Islet precursor cell (in vitro differentiated cells): ENCODE measurements at regions not wholly inside any gene's neighbourhood (a gene's known extent, or its start where the extent isn't known, plus 50 kb on each side); places are given as distances from the start of the nearest gene placed in this dataset.
"Not testable (repeated sequence)": the region's sequence is repeated elsewhere in the genome, so short reads cannot be mapped to it uniquely, and the experiment has no call there.

Experiments used
- DNase-seq: peaks from one replicate; pipeline ENCODE4 v3.0.0-alpha.2; 2018

GRCh38 chr3:11898611-11899325 lies 52.1 kb upstream of the TAMM41 start:
- DNase-seq, result no peak

GRCh38 chr3:11899389-11899788 lies 52.7 kb upstream of the TAMM41 start:
- DNase-seq, result not testable (repeated sequence)

DNA sequence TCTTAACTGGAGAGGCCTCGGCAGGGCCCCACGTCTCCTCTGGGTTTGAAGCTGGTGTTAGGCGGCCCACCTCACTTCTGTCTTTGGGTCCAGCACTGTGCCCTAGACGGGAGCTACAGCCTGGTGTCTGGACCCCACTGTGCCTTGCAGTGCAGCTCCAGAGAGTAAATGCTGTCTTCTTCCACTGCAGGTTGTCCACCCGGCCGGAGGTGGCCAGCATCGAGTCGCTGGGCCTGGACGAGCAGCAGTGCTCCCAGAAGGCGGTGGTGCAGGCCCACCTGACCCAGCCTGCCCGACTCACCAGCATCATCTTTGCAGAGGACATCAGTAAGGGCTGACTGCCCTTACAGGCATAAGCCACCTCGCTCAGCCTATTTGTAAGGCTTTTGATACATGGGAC lies 53.1 kb upstream of the TAMM41 start:
- no peak for DNase-seq

DNA sequence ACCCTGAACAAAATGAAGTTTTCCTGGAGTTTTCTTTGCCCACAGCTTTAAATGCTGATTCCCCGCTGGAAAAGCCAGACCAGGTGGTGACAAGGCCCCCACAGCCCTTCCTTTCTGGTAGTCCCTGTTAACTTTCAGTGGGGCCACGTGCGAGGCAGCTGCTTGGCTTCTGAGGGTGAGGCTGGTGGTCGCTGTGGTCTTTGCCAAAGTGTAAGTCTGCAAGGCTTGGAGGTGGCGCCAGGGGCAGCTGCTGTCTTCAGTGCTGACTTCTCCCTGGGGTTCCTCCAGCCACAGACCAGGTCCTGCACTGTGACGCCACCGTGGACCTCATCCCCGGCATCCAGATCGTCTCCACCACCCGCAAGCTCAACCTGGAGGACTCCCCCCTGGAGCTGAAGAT lies 54.1 kb upstream of the TAMM41 start:
- no peak for DNase-seq

- DNase-seq, result no peak
Measured at GRCh38 chr3:11901286-11901875, 54.7 kb upstream of the TAMM41 start.

DNA sequence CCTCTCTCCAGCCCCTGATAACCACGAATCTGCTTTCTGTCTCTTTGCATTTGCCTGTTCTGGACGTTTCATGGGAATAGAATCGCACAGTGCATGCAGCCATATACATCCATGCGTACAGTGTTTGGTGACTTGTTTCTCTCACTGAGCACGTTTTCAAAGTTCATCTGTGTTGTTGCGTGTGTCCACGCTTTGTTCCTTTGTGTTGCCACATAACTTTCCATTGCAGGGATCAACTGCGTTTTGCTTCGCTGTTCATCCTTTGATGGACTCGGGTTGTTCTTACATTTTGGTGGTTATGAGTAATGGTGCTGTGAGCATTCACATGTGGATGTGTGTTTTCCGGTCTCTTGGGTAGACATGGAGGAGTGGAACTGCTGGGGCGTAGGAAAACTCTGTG lies 56.4 kb upstream of the TAMM41 start:
- DNase-seq, result no peak

DNA sequence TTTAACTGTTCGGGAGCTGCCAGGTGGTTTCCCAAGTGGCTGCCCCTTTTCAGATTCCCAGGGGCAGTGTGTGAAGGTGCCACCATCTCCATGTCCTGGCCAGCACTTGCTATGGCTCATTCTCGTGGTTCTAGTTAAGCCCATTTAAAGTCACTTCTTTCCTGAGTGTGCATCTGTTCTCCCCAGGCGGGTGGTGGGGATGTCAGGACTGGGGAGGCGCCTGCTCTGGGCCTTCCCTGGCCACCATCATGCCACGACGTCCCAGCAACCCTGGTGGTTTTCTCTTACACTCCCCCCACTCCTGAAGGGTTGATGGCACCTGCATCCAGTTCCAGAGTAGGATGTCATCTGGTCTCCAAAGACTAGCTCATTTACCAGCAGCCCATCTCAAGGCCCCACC lies 56.8 kb upstream of the TAMM41 start:
- no peak for DNase-seq

GRCh38 chr3:11904157-11904556 lies 57.5 kb upstream of the TAMM41 start:
- DNase-seq, result no peak

DNA sequence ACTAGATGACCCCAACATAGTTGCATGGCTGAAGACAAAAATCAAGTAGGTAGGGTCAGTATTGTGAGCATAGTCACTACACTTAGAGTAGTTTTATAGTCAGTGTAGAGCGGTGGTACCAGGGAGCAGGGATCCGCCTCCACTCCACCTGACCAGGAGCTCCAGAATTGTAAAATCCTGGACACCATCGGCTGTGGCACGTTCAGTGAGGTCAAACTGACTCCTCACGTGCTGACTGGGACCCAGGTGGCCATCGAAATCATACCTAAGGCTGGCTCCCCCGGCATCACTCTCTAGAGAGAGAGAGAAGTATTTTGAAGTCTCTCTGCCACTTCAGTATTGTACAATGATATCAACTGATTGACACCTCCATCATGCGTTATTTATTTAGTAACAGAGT lies 59.7 kb upstream of the TAMM41 start:
- DNase-seq, result no peak

DNA sequence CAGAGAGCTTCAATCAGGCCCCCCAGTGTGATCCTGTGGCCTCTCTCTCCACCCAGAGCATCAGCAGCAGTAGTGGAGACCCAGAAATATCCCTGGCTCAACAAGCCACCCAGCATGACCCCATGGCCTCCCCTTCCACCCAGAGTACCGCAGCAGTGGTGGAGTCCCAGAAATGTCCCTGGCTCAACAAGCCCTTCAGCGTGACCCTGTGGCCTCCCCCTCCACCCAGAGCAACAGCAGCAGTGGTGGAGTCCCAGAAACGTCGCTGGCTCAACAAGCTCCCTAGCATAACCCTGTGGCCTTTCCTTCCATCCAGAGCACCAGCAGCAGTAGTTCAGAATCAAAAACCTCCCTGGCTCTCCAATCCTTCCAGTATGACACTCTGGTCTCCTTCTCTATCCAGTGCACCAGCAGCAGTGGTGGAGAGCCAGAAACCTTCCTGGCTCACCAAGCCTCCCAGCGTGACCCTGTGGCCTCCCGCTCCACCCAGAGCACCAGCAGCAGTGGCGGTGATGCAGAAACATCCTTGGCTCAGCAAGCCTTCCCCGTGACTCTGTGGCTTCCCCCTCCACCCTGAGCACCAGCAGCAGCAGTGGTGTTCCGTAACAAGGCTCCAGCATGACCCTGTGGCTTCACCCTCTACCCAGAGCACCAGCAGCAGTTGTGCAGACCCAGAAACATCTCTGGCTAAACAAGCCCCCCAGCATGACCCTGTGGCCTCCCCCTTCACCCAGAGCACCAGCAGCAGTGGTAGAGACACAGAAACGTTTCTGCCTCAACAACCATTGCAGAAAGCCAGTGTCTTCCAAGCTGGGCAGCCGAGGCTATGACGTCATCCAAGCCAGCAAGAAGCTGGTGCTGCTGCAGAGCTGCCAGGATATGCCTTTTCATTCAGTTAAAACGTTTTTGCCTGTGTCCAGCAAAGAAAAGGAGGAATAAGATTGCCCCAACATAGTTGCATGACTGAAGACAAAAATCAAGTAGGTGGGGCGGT lies 61.3 kb upstream of the TAMM41 start:
- peak; percentile 45 for DNase-seq

DNA sequence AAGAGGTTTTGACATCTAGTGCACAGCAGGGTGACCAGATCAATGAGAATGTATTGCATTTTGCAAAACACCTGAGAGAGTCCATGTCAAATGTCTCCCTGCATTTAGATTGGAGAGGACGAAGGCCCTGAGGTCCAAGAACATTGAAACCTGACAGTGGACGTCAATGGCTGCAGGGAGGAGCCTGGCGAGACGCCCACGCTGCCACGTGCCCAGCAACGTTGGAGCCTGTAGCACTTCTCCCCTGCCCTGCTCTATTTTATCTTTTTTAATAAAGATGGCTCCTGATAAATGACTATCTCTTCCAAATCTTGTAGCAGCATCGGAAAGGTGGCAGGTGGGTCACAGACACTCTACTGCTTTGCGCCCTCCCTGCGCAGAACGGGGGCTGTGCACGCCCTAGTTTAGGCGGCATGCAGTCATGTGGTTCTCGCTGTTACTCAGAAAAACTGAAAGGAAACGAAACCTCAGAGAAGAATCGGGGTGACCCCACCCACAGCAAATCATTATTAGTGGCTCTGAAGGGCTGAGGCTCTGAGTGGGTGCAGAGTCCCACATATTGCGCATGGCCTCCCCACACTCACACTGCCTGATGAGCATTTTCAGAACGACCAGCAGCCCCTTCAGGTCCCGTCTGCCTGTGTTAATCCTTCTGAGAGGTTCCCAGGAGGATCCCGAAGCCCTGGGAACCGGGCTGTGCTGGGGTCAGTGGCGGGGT lies 62.5 kb upstream of the TAMM41 start:
- DNase-seq, result peak; percentile 41

GRCh38 chr3:11909726-11910125 lies 63.0 kb upstream of the TAMM41 start:
- peak; percentile 44 for DNase-seq

GRCh38 chr3:11910216-11910930 lies 63.7 kb upstream of the TAMM41 start:
- DNase-seq, result not testable (repeated sequence)

- peak; percentile 32 for DNase-seq
Measured at GRCh38 chr3:11910971-11911531, 64.4 kb upstream of the TAMM41 start.

DNA sequence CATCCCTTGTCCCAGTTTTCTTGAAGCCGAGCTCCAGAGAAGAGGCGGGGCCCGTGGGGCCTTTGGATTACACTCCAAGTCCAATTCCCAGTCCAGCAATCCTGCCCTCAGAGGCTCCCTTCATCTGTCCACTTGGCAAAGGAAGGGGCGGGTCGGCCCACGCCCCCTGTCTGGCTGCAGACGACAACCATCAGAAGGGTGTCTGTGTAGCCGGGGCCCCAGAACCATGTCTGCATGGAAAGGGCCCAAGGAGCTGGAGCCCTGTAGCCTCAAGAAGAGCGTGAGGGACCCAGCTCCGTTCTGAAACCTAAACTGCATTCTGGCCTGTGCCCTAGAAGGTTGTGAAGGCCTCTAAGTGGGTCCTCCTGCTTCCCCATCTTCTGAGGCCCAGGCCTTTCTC lies 65.2 kb upstream of the TAMM41 start:
- DNase-seq, result peak; percentile 44

GRCh38 chr3:11913316-11913715 lies 66.6 kb upstream of the TAMM41 start:
- DNase-seq, result peak; percentile 35

- no peak for DNase-seq
Measured at GRCh38 chr3:11914041-11914440, 67.4 kb upstream of the TAMM41 start.

- DNase-seq, result peak; percentile 49
Measured at GRCh38 chr3:11914651-11915050, 68.0 kb upstream of the TAMM41 start.

- DNase-seq, result peak; percentile 61
Measured at GRCh38 chr3:11915621-11916424, 69.1 kb upstream of the TAMM41 start.

GRCh38 chr3:11916425-11916762 lies 69.7 kb upstream of the TAMM41 start:
- DNase-seq, result peak; percentile 32

- DNase-seq, result peak; percentile 10
Measured at GRCh38 chr3:11917051-11917450, 70.4 kb upstream of the TAMM41 start.
